ENCODE measurements at regions not wholly inside any gene's neighbourhood (a gene's known extent, or its start where the extent isn't known, plus 50 kb on each side); places are given as distances from the start of the nearest gene placed in this dataset.

GRCh38 chr2:217404236-217404760, 544.4 kb upstream of the TNP1 start:
- DNase-seq = no peak
- TF ChIP-seq GATA1 (IDR thresholded peaks at IDR 0.05; ENCODE audit: low read depth, low read length) = no peak
- TF ChIP-seq POLR2A (IDR thresholded peaks at IDR 0.05; ENCODE audit: low read length) = no peak

- TF ChIP-seq GATA1 (IDR thresholded peaks at IDR 0.05; ENCODE audit: low read depth, low read length) (no peak), POLR2A (IDR thresholded peaks at IDR 0.05; ENCODE audit: low read length) (no peak)
- no peak for DNase-seq
These were observed 543.0 kb upstream of the TNP1 start for GRCh38 chr2:217402761-217403383.

GRCh38 chr2:217402144-217402543, 542.3 kb upstream of the TNP1 start:
- TF ChIP-seq POLR2A (IDR thresholded peaks at IDR 0.05; ENCODE audit: low read length) = no peak

GRCh38 chr2:217399291-217399690, 539.4 kb upstream of the TNP1 start:
- no peak for DNase-seq
- TF ChIP-seq GATA1 (IDR thresholded peaks at IDR 0.05; ENCODE audit: low read depth, low read length) (no peak), POLR2A (IDR thresholded peaks at IDR 0.05; ENCODE audit: low read length) (no peak)

More at GRCh38 chr2:217402144-217402543, 542.3 kb upstream of the TNP1 start:
- DNase-seq = no peak

GRCh38 chr2:217398860-217399259, 539.0 kb upstream of the TNP1 start:
- no peak for DNase-seq
- no peak for TF ChIP-seq GATA1 (IDR thresholded peaks at IDR 0.05; ENCODE audit: low read depth, low read length)
- no peak for TF ChIP-seq POLR2A (IDR thresholded peaks at IDR 0.05; ENCODE audit: low read length)

GRCh38 chr2:217398101-217398500, 538.2 kb upstream of the TNP1 start:
- DNase-seq = no peak
- TF ChIP-seq GATA1 (IDR thresholded peaks at IDR 0.05; ENCODE audit: low read depth, low read length) (no peak), POLR2A (IDR thresholded peaks at IDR 0.05; ENCODE audit: low read length) (no peak)

- no peak for TF ChIP-seq POLR2A (IDR thresholded peaks at IDR 0.05; ENCODE audit: low read length)
- no peak for TF ChIP-seq GATA1 (IDR thresholded peaks at IDR 0.05; ENCODE audit: low read depth, low read length)
- no peak for DNase-seq
These were observed 536.7 kb upstream of the TNP1 start for GRCh38 chr2:217396586-217396985.

GRCh38 chr2:217396165-217396564, 536.3 kb upstream of the TNP1 start:
- no peak for TF ChIP-seq GATA1 (IDR thresholded peaks at IDR 0.05; ENCODE audit: low read depth, low read length)
- no peak for TF ChIP-seq POLR2A (IDR thresholded peaks at IDR 0.05; ENCODE audit: low read length)
- DNase-seq = no peak

GRCh38 chr2:217394510-217395351, 534.9 kb upstream of the TNP1 start:
- DNase-seq = no peak
- TF ChIP-seq GATA1 (IDR thresholded peaks at IDR 0.05; ENCODE audit: low read depth, low read length) (no peak), POLR2A (IDR thresholded peaks at IDR 0.05; ENCODE audit: low read length) (no peak)

GRCh38 chr2:217393585-217394032, 533.7 kb upstream of the TNP1 start:
- no peak for TF ChIP-seq POLR2A (IDR thresholded peaks at IDR 0.05; ENCODE audit: low read length)

GRCh38 chr2:217392930-217393584, 533.2 kb upstream of the TNP1 start:
- TF ChIP-seq POLR2A (IDR thresholded peaks at IDR 0.05; ENCODE audit: low read length) = no peak
- TF ChIP-seq GATA1 (IDR thresholded peaks at IDR 0.05; ENCODE audit: low read depth, low read length) = no peak
- no peak for DNase-seq

More at GRCh38 chr2:217393585-217394032, 533.7 kb upstream of the TNP1 start:
- no peak for DNase-seq

- TF ChIP-seq GATA1 (IDR thresholded peaks at IDR 0.05; ENCODE audit: low read depth, low read length) (no peak), POLR2A (IDR thresholded peaks at IDR 0.05; ENCODE audit: low read length) (no peak)
- no peak for DNase-seq
These were observed 528.0 kb upstream of the TNP1 start for GRCh38 chr2:217387776-217388387.

- TF ChIP-seq GATA1 (IDR thresholded peaks at IDR 0.05; ENCODE audit: low read depth, low read length) (no peak), POLR2A (IDR thresholded peaks at IDR 0.05; ENCODE audit: low read length) (no peak)
- DNase-seq = no peak
These were observed 526.2 kb upstream of the TNP1 start for GRCh38 chr2:217386041-217386440.

GRCh38 chr2:217383620-217384019, 523.8 kb upstream of the TNP1 start:
- TF ChIP-seq POLR2A (IDR thresholded peaks at IDR 0.05; ENCODE audit: low read length) = no peak
- no peak for TF ChIP-seq GATA1 (IDR thresholded peaks at IDR 0.05; ENCODE audit: low read depth, low read length)
- DNase-seq = no peak
